ENCODE measurements at regions not wholly inside any gene's neighbourhood (a gene's known extent, or its start where the extent isn't known, plus 50 kb on each side); places are given as distances from the start of the nearest gene placed in this dataset.

- H3K27ac ChIP-seq (ENCODE audit: poor library complexity, severe bottlenecking), result no peak overlapping the region
- DNase-seq (ENCODE audit: low spot score) (no peak), ATAC-seq (ENCODE audit: low read depth) (no peak)
- H3K4me1 ChIP-seq (ENCODE audit: insufficient read depth, poor library complexity, severe bottlenecking), result no peaks in the 10 kb centered on the region
- H3K27me3 ChIP-seq (ENCODE audit: insufficient read depth, poor library complexity, severe bottlenecking), result no peaks in the 10 kb centered on the region
- H3K36me3 ChIP-seq (ENCODE audit: low read depth), result no peaks in the 10 kb centered on the region
- H3K4me3 ChIP-seq (ENCODE audit: severe bottlenecking), result no peak overlapping the region
- H3K9me3 ChIP-seq (ENCODE audit: severe bottlenecking), result no peaks in the 10 kb centered on the region
- TF ChIP-seq CTCF (IDR thresholded peaks at IDR 0.05; ENCODE audit: poor library complexity, severe bottlenecking), result no peak
Measured at GRCh38 chr12:38477340-38478090, 160.9 kb downstream of the ALG10B start.

- no peaks in the 10 kb centered on the region for H3K27me3 ChIP-seq (ENCODE audit: insufficient read depth, poor library complexity, severe bottlenecking)
- no peak overlapping the region for H3K27ac ChIP-seq (ENCODE audit: poor library complexity, severe bottlenecking)
- no peak for TF ChIP-seq CTCF (IDR thresholded peaks at IDR 0.05; ENCODE audit: poor library complexity, severe bottlenecking)
- H3K9me3 ChIP-seq (ENCODE audit: severe bottlenecking), result no peaks in the 10 kb centered on the region
- no peak overlapping the region for H3K4me3 ChIP-seq (ENCODE audit: severe bottlenecking)
- ATAC-seq (ENCODE audit: low read depth) (no peak), DNase-seq (ENCODE audit: low spot score) (no peak)
- no peaks in the 10 kb centered on the region for H3K4me1 ChIP-seq (ENCODE audit: insufficient read depth, poor library complexity, severe bottlenecking)
- H3K36me3 ChIP-seq (ENCODE audit: low read depth), result no peaks in the 10 kb centered on the region
Measured at GRCh38 chr12:38480594-38480993, 164.0 kb downstream of the ALG10B start.

GRCh38 chr12:38484821-38485449 is 168.4 kb downstream of the ALG10B start:
- Histone ChIP-seq H3K4me3 (ENCODE audit: severe bottlenecking) (no peak overlapping the region), H3K27me3 (ENCODE audit: insufficient read depth, poor library complexity, severe bottlenecking) (no peaks in the 10 kb centered on the region), H3K4me1 (ENCODE audit: insufficient read depth, poor library complexity, severe bottlenecking) (no peaks in the 10 kb centered on the region), H3K36me3 (ENCODE audit: low read depth) (no peaks in the 10 kb centered on the region), H3K9me3 (ENCODE audit: severe bottlenecking) (no peaks in the 10 kb centered on the region), H3K27ac (ENCODE audit: poor library complexity, severe bottlenecking) (no peak overlapping the region)
- ATAC-seq (ENCODE audit: low read depth) (no peak), DNase-seq (ENCODE audit: low spot score) (no peak)
- TF ChIP-seq CTCF (IDR thresholded peaks at IDR 0.05; ENCODE audit: poor library complexity, severe bottlenecking), result no peak

GRCh38 chr12:38488866-38489265 is 172.3 kb downstream of the ALG10B start:
- Histone ChIP-seq H3K9me3 (ENCODE audit: severe bottlenecking) (no peaks in the 10 kb centered on the region), H3K4me3 (ENCODE audit: severe bottlenecking) (no peak overlapping the region), H3K4me1 (ENCODE audit: insufficient read depth, poor library complexity, severe bottlenecking) (no peaks in the 10 kb centered on the region), H3K27me3 (ENCODE audit: insufficient read depth, poor library complexity, severe bottlenecking) (no peaks in the 10 kb centered on the region), H3K36me3 (ENCODE audit: low read depth) (no peaks in the 10 kb centered on the region), H3K27ac (ENCODE audit: poor library complexity, severe bottlenecking) (no peak overlapping the region)
- DNase-seq (ENCODE audit: low spot score) (no peak), ATAC-seq (ENCODE audit: low read depth) (no peak)
- TF ChIP-seq CTCF (IDR thresholded peaks at IDR 0.05; ENCODE audit: poor library complexity, severe bottlenecking), result no peak

- no peak overlapping the region for H3K27ac ChIP-seq (ENCODE audit: poor library complexity, severe bottlenecking)
- no peaks in the 10 kb centered on the region for H3K27me3 ChIP-seq (ENCODE audit: insufficient read depth, poor library complexity, severe bottlenecking)
- DNase-seq (ENCODE audit: low spot score), result no peak
- H3K4me1 ChIP-seq (ENCODE audit: insufficient read depth, poor library complexity, severe bottlenecking), result no peaks in the 10 kb centered on the region
- ATAC-seq (ENCODE audit: low read depth), result no peak
- H3K36me3 ChIP-seq (ENCODE audit: low read depth), result no peaks in the 10 kb centered on the region
- no peak overlapping the region for H3K4me3 ChIP-seq (ENCODE audit: severe bottlenecking)
- no peaks in the 10 kb centered on the region for H3K9me3 ChIP-seq (ENCODE audit: severe bottlenecking)
- TF ChIP-seq CTCF (IDR thresholded peaks at IDR 0.05; ENCODE audit: poor library complexity, severe bottlenecking), result no peak
Measured at GRCh38 chr12:38490073-38490472, 173.5 kb downstream of the ALG10B start.
